HG03045 (cell line): ENCODE measurements at regions not wholly inside any gene's neighbourhood (a gene's known extent, or its start where the extent isn't known, plus 50 kb on each side); places are given as distances from the start of the nearest gene placed in this dataset.
"Not testable (repeated sequence)": the region's sequence is repeated elsewhere in the genome, so short reads cannot be mapped to it uniquely, and the experiment has no call there.

Experiments
- ATAC-seq: cut with Tn5 transposase; IDR thresholded peaks from one replicate; pipeline ENCODE4 v1.9.1; 2021; ENCODE audit warnings: mild to moderate bottlenecking, moderate library complexity; ENCODE audit not compliant: unreplicated experiment

DNA sequence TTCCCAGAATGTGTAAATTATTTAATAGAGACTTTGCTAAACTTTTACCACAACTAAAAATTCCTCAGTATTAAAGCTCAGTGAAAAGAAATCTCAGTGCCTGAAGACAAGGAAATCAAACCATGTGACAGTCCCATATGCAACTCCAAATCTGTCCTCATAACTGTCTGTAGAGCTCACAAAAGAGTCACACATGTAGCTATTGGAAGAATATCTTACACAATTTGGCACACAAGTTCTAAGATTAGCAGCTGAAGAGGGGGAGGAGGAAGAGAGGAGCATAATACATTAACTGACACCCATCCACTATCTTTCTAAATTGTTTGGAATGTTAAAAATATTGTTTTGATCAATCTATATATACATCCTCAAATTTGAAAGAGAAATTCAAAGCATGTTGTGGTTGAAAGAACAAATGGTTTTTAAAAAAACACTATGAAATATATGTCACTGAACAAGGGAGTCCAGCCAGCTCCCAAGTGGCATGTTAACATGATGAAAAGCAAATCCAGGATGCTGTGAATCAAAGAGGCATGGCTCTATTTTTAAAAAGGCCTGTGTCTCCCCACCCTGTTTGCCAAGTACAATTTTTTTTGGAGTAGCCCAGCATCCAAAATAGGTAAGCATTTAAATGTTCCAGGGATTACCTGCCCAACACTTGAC is 126.3 kb upstream of the NANOGP8 start:
- ATAC-seq: no peak

DNA sequence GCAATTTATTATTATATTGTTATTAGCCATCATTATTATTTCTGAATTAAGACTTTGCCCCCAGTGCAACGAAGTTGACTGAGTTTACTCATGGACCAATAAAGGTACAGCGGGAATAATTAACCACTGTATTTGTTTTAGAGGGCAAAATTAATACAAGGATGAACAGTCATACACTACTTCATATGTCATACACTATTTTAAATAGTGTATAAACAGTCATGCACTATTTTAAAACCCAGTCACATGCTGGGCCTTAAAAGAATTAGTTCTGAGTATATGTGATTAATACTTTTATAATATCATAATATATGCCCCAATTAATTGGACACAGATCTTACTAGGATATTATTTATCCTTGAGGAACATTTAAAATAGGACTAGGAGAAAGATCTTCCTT is 125.3 kb upstream of the NANOGP8 start:
- no peak for ATAC-seq

DNA sequence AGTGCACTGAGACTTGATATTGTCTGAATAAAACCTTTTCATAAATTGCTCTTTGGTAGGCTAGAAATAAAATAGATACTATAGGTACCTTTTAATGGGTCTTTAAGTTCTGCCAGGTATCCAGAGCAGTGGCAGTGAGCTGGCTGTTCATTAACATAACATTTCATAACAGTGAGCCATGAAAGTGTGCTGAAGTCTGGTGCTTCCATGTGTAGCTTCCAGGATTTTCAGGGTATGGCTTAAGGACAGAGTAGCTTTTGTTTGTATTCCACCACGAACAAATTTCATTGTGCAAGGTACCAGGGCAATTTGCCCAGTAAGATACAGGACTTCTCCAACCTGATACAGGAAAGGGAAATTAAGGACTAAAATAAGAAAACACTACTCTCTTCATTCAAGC is 124.7 kb upstream of the NANOGP8 start:
- no peak for ATAC-seq

DNA sequence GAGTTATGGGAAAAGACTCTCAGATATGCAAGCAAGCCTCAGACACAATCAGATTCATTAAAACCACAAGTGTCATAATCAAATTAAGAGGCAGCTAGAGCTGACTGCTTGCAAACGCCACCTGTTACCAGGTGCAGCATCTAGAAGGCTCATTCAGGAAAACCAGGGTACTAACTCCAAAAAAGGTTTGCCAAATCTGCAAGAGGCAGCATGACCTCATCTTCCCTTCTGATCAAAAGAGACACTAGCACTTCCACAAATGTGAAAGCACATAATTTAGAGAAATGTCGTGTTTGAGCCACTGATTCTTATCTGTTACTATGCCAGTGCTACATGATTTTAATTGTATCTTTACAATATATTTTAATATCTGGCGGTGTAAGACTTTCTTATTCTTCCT is 123.3 kb upstream of the NANOGP8 start:
- no peak for ATAC-seq

DNA sequence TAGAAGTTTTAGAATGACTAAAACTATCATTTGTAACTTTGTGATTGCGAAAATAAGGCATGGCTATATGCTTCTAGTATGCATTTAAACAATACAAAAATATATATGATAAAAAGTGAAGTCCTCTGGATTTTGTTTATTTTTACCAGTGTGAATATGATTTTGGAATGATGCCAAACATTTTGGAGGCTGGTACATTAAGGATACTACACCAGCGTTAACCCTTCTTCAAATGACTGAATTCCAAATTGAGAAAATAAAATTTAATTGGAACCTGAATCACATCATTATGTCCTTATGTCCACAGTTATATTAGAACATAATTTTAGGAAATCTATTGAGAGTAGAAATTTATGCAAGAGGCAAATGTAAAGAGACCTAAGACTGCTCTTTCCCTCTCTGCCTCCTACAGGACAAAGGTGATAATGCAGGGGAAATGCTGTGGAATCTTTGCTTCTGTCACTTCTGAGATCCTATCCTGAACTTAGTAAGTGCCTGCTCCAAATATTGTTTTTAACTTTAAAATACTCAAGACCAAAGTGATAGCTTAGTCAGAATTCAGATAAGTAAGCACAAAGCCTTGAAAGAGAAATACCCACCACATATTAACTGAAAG is 121.1 kb upstream of the NANOGP8 start:
- no peak for ATAC-seq

DNA sequence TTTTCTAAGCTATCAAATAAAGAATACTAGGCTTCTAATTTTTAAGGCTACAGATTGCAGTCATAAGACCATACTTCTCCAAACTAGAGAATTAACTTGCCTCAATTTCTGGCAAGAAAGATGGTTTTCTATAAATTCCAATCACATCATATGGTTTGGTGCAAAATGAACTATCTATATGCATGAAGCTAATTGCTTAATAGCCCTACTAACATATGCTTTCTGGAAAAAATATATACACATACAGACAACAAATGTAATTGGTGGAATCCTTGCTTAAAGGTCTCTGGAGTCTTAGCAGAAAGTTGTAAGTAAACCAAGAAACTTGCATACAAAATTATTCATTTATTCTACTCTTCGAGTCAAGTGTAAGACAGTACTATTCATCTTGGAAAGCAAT is 113.1 kb upstream of the NANOGP8 start:
- ATAC-seq: no peak

DNA sequence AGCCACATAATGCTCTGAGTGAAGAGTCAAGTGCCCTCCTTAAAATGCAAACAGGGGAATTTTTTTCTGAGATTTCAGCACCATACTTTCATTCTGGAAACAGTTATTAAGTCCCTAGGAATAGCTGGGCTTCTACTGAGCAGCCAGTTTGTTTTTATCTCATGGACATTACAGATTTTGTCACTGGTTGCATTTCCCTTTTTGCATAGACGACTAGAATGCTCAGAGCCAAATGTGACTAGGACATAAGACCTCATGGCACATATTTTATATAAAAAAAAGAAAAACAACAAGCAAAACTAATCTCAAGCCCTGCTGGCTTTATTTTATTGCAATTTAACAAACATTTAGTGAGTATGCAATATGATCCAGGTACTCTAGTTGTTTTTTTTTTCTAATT is 112.7 kb upstream of the NANOGP8 start:
- ATAC-seq: no peak

DNA sequence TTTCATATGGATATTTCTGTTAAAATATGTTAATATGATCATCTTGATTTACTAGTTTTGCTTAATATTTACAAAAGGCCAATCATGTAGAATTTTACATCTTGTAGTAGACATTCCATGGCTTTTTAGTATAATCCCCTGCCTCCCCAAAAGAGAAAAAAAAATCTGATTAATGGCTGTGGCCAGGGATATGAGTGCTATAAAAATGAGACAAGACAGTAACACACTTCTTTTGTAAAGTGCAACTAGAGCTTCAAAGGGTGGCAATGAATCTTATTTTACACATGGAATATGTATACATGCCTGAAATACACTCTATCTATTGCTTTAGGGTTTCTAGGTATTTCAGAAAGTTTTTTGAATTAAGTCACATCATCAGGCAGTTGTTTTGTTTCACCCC is 112.2 kb upstream of the NANOGP8 start:
- ATAC-seq: no peak

DNA sequence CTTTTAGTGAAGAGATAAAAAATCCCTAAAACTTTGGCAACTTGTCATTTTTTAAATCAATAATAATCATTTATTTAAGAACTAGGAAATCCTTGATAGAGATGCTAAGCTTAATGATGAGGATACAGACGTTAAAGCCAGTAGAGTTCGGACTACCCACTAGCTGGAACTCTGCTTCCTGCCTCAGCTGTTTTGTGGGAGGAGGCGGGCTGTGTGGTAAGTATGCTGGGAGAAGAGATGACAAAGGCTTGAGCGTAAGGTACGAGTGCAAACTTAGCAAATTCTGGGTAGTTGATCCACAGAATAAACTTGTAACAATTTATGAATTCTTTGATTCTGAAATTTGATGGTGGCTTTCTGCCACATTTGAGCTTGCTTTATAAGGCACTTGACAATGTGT is 111.2 kb upstream of the NANOGP8 start:
- ATAC-seq: no peak

DNA sequence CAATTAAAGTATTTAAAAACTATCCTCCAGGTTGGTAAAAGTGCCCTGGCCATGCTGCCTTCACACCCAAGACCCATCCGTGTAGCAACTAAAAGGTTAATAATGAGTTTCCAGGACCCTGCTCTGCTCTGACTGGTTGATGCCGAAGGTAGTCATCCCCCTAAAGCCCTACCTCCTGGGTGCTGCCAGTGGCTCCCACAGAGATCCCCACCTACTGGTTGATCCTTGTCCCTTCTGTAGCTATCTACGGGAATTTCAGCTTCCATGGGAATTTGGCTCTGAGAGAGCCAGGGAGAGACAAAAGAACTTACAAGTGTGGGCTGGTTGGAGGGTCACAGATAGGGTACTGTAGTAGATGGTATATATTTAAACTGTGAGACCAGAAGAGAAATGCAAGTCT is 110.6 kb upstream of the NANOGP8 start:
- ATAC-seq: no peak

DNA sequence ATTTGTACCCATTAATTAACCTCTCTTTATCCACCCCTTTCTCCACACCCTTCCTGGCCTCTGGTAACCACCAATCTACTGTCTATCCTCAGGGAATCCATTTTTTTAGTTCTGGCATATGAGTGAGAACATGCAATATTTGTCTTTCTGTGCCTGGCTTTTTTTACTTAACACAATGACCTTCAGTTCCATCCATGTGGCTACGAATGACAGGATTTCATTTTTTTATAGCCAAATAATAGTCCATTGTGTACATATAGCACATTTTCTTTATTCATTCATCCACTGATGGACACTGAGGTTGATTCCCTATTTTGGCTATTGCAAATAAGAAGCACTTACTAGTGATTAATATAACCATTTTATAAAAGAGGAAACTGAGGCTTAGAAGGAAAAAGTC is 109.9 kb upstream of the NANOGP8 start:
- ATAC-seq: no peak

DNA sequence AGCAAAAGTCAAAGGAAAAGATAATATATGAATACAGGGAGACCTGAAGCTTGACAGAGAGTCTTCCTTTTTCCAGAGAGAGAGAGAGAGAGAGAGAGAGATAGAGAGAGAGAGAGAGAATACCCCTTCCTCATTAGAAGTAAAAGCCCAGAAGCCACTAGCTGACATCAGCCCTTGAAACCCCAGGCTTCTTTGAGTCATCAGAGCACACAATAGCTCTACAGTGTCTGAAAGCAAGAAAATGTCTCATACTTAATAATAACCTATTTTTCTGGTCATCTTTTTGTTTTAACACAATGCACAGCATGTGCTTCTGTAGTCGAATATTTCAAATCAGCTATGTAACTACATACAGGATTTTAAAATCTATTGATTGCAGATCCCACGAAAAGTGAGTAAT is 109.2 kb upstream of the NANOGP8 start:
- ATAC-seq: no peak

DNA sequence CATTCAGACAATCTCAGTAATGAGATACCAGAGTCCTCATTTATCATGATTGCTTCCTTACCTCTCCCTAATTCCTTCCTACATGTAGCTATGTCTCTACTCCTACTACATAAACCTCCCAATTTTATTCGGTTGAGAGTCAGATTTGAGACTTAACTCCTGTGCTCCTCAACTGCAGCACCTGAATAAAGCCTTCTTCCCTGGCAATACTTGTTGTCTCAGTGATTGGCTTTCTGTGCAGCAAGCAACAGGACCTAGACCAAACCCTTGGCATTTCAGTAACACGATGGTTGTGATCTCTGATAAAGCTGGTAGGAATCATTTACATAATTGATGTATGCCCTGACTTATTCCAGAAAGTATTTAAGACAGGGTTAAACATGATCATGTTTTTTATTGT is 106.7 kb upstream of the NANOGP8 start:
- no peak for ATAC-seq

DNA sequence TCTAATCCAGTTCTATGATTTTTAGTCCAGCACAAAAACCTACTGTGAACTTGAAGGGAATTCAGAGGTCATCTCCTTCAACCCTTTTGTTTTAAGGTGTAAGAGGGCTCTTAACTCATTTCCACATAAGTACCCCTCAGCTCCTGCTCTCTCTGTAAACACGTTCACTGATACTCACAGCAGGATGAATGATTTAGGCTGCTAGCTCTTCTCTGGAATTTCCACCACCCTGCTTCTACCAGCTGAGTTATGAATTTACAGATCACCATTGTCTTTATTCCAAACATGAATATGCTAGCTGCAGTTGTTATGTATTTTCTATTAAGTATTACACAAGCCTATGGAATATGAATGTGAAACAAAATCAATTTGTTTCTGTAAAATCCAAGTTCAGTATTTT is 101.3 kb upstream of the NANOGP8 start:
- no peak for ATAC-seq

DNA sequence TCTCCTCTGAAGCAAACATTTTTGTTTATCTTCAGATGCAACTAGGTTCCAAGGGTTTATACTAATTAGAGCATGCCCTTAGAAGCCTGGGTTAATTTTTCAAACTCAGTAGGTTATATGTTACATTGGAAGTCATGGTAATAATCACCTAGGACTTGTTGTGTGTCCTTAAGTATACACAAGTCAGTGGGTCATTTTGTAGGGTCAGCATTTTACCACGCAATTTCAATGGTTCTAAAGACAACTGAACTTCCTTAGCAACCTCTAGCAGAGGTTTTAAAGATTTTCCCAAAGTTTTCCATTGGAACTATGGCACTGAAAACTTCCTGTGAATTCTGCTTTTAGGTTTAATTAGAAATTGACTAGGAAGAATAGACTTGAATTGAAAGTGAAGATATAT is 99.6 kb upstream of the NANOGP8 start:
- ATAC-seq: no peak

DNA sequence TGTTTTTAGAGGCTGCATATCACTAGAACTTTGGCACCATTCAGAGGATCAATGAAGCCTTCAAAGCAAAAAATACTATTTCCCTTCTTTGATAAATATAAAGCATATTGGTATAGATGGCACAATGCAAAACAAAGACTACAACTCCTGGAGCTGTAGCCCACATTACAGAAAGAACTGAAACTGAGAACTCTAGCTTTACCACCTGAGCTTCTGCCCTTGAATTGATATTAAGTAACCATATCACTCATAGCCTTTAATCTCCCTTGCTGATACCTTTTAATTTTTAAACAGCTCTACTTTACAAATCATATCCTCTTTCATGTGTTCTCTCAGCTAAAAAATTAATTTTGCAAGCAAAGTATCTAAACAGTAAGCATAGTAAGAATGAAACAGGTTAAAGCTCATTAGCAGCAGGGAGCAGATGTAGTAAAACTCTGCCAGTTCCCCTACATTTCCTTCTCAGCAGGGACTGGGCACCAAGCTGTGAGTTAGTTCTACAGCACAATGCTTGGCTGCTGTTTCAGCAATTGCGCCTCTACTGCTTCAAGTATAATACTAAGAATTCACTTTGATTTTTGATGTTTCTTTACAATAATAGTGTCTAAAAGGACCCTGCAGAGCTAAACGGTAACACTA is 97.9 kb upstream of the NANOGP8 start:
- peak; percentile 56 for ATAC-seq

DNA sequence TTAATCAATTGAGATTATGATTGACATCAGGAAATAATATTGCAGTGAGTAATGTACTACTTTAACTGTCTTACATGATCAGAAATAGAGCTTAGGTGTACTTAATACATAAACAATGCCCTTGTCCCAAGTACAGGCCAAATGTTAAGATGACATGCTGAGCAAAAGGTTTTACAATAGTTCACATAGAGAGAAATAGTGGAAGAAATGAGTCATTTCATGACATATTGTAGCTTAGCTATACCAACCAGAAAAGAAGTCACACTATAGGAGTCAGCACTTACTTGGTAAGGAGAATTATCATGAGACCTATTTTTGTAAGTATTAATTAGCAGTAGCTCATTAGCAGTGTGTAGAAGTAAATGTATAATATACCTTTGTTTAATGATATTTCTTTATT is 96.4 kb upstream of the NANOGP8 start:
- peak; percentile 75 for ATAC-seq

DNA sequence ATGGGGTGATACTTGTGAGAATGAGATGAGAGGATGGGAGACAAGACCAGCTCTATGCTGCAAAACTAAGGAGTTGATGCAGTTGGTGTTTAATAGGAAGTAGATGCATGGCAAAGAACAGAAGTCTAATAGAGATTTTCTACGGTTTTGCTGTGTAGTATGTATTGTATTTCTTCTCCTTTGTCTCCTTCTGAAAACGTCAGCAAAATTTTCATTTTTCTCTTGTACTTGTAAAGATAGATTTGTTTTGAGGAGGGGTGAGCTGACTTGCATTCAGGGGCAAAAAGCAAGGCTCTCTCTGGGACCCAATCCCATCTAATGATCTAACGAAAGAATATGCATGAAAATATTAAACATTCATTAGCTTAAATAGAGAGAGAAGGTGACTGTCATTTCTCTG is 94.6 kb upstream of the NANOGP8 start:
- ATAC-seq: no peak

DNA sequence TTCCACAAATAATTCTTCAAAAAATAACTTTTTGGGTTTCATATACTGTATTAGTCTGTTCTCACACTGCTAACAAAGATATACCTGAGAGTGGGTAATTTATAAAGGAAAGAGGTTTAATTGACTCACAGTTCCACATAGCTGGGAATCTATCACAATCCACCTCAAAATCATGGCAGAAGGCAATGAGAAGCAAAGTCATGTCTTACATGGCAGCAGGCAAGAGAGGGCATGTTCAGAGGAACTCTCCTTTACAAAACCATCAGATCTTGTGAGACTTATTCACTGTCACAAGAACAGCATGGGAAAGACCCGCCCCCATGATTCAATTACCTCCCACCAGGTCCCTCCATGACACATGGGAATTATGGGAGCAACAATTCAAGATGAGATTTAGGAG is 93.1 kb upstream of the NANOGP8 start:
- not testable (repeated sequence) for ATAC-seq

DNA sequence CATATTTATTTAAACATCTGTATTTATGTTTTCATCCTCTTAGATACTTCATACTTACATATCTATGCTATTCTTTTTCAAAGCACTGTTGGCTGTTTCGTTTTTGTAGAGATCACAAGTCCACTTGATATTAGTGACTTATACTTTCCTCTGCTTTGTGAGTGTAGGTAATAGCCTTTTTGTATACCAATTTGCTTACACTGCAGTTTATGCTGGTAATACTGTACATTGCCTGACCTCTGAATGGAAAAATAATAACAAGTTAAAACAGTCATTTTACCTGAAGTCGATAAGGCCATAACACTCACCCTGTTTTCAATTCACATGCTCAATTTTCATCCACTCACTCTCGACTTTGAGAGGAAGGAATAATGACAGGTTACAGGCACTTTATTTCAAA is 89.9 kb upstream of the NANOGP8 start:
- ATAC-seq: no peak

DNA sequence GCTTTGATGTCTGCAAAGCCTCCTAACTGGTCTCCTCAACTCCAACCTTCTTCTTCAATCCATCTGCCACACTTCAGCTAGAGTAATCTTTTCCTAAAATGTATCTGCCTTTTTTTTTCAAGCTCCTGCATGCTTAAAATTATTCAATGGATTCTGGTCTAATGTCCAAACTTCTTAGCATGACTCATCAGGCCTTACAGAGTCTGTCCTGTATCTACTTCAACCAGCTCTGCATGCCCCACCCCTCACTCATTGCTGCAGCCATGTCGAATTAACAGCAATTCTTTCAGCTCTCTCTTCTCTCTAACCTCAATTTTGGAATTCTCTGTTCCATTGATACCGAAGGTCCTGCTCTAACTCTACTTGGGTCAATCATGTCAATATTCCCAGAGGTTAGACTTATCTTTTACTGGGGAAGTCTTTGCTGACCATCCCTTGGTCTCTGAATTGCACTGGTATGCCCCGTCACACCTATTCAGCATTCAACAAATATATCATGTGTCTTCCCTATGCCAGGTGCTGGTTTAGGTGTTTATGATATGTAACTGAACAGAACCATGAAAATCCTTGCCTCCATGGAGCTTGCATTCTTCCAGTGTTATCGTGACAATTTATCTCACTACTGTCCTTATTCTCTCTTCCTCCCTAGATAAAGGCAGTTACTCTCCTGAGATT is 88.5 kb upstream of the NANOGP8 start:
- no peak for ATAC-seq

DNA sequence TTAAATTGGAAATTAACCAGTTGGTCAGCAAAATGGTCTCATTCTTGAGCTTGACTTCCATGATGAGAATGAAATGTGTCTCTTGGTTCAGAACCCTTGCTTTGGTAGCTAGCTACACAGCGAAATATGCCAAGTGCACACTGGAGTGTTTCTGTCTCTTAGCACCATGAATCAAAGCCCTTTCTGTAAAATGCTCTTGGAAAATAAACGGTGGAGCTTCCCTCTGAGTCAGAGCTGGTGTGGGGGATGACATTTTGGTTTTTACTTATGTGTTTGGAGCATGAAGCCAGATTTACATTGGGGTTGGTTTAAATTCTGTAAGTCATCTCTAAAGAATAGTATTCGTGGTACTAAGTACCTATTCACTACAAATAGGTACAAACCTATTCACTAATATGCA is 85.1 kb upstream of the NANOGP8 start:
- no peak for ATAC-seq
